Type B pancreatic cell (in vitro differentiated cells): ENCODE measurements at regions not wholly inside any gene's neighbourhood (a gene's known extent, or its start where the extent isn't known, plus 50 kb on each side); places are given as distances from the start of the nearest gene placed in this dataset.

Experiments
- DNase-seq: peaks from one replicate; pipeline ENCODE4 v3.0.0; 2021; ENCODE audit warnings: mixed read lengths; ENCODE audit not compliant: unreplicated experiment; ENCODE audit errors: extremely low spot score
- H3K27ac Mint-ChIP-seq: 2 replicates; pipeline ENCODE4 v1.8.0; 2021; ENCODE audit warnings: mild to moderate bottlenecking, mixed read lengths
- H3K27me3 Mint-ChIP-seq: 2 replicates; pipeline ENCODE4 v1.8.0; 2021; ENCODE audit warnings: mixed read lengths
- H3K36me3 Mint-ChIP-seq: 2 replicates; pipeline ENCODE4 v1.8.0; 2021; ENCODE audit warnings: mixed read lengths
- H3K4me1 Mint-ChIP-seq: one replicate; pipeline ENCODE4 v1.8.0; 2021; ENCODE audit warnings: mixed read lengths; ENCODE audit not compliant: unreplicated experiment
- H3K4me3 Mint-ChIP-seq: 2 replicates; pipeline ENCODE4 v1.8.0; 2021; ENCODE audit warnings: mild to moderate bottlenecking, mixed read lengths
- H3K9me3 Mint-ChIP-seq: 2 replicates; pipeline ENCODE4 v1.8.0; 2021; ENCODE audit warnings: mixed read lengths
- TF ChIP-seq, protein P1 (sequence below): fragments of 200-600 bp; sonication (generic); conservative IDR thresholded peaks from 2 replicates; pipeline ENCODE4 v1.5.0; 2021; ENCODE audit warnings: antibody characterized with exemption, mild to moderate bottlenecking

- no peak for DNase-seq
- TF ChIP-seq, protein P1, sequence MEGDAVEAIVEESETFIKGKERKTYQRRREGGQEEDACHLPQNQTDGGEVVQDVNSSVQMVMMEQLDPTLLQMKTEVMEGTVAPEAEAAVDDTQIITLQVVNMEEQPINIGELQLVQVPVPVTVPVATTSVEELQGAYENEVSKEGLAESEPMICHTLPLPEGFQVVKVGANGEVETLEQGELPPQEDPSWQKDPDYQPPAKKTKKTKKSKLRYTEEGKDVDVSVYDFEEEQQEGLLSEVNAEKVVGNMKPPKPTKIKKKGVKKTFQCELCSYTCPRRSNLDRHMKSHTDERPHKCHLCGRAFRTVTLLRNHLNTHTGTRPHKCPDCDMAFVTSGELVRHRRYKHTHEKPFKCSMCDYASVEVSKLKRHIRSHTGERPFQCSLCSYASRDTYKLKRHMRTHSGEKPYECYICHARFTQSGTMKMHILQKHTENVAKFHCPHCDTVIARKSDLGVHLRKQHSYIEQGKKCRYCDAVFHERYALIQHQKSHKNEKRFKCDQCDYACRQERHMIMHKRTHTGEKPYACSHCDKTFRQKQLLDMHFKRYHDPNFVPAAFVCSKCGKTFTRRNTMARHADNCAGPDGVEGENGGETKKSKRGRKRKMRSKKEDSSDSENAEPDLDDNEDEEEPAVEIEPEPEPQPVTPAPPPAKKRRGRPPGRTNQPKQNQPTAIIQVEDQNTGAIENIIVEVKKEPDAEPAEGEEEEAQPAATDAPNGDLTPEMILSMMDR: no peak
- Mint-ChIP-seq H3K27me3 (peaks cover 4% of the 10 kb centered on the region), H3K27ac (no peak overlapping the region), H3K9me3 (no peaks in the 10 kb centered on the region), H3K36me3 (no peaks in the 10 kb centered on the region), H3K4me3 (no peak overlapping the region), H3K4me1 (peaks cover 22% of the 10 kb centered on the region)
Observed at GRCh38 chr3:157752956-157753786, 250.0 kb upstream of the VEPH1 start.

DNA sequence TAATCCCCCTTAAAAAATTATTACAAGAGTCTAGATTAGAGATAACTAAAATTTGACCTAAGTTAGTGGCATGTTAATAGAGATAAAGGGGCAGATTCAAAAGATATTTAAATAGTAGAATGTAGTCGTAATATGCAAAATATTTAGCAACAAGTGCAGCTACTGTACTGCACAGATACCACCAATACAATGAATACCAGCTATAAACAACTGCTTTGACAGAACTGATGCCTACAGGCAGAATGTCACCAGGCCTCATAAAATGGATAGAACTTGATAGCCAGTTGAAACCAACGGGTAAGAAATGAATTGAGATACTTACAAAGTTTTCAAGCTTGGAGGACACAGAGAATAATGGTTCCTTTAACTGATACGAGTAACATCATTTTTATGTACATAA is 249.3 kb upstream of the VEPH1 start:
- Mint-ChIP-seq H3K27ac (no peak overlapping the region), H3K4me1 (peaks cover 19% of the 10 kb centered on the region), H3K27me3 (no peaks in the 10 kb centered on the region), H3K36me3 (no peaks in the 10 kb centered on the region), H3K4me3 (no peak overlapping the region), H3K9me3 (no peaks in the 10 kb centered on the region)
- no peak for DNase-seq
- TF ChIP-seq, protein P1: no peak

GRCh38 chr3:157751386-157751785 is 248.2 kb upstream of the VEPH1 start:
- Mint-ChIP-seq H3K4me3 (no peak overlapping the region), H3K27me3 (no peaks in the 10 kb centered on the region), H3K36me3 (no peaks in the 10 kb centered on the region), H3K4me1 (peaks cover 19% of the 10 kb centered on the region), H3K9me3 (no peaks in the 10 kb centered on the region), H3K27ac (no peak overlapping the region)
- no peak for DNase-seq
- TF ChIP-seq, protein P1: no peak

DNA sequence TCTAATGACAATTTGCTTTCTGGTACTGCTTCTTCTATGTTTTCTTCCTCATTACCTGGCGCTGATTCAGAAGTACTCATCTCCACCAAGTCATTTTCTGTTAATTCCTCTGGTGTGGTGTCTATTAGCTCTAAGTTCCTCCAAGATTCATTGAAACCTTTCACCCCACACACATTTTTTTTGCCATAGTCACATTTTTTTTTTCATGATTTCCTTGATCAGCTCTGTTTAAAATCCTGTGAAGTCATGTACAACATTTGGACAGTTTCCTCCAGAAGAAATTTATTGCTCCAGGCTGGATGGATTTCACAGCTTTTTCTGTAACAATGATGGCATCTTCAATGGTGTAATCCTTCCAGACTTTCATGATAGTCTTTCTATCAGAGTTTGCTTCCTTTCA is 243.2 kb upstream of the VEPH1 start:
- TF ChIP-seq, protein P1: no peak
- no peak overlapping the region for H3K27ac Mint-ChIP-seq
- H3K4me3 Mint-ChIP-seq: no peak overlapping the region
- H3K9me3 Mint-ChIP-seq: no peaks in the 10 kb centered on the region
- no peak for DNase-seq
- no peaks in the 10 kb centered on the region for H3K36me3 Mint-ChIP-seq
- no peaks in the 10 kb centered on the region for H3K27me3 Mint-ChIP-seq
- H3K4me1 Mint-ChIP-seq: no peaks in the 10 kb centered on the region

- no peak for DNase-seq
- H3K4me3 Mint-ChIP-seq: no peak overlapping the region
- TF ChIP-seq, protein P1: no peak
- no peaks in the 10 kb centered on the region for H3K27me3 Mint-ChIP-seq
- H3K27ac Mint-ChIP-seq: no peak overlapping the region
- H3K36me3 Mint-ChIP-seq: no peaks in the 10 kb centered on the region
- no peaks in the 10 kb centered on the region for H3K4me1 Mint-ChIP-seq
- no peaks in the 10 kb centered on the region for H3K9me3 Mint-ChIP-seq
Observed at GRCh38 chr3:157741607-157742006, 238.4 kb upstream of the VEPH1 start.
